MM.1S (cell line): ENCODE measurements at regions not wholly inside any gene's neighbourhood (a gene's known extent, or its start where the extent isn't known, plus 50 kb on each side); places are given as distances from the start of the nearest gene placed in this dataset.

ENCODE experiments used
- DNase-seq: peaks from one replicate; pipeline ENCODE4 v3.0.0-alpha.2; 2015
- H2AFZ ChIP-seq: fragments of 300-600 bp; sonication (generic); 2 replicates; pipeline ENCODE4 v1.6.0; 2016; ENCODE audit warnings: antibody characterized with exemption, low read length
- H3F3A ChIP-seq: fragments of 300-600 bp; sonication (generic); 2 replicates; pipeline ENCODE4 v1.6.1; 2016; ENCODE audit warnings: mild to moderate bottlenecking, antibody characterized with exemption, low read length, moderate library complexity, mixed read lengths; ENCODE audit not compliant: insufficient read depth
- H3K27ac ChIP-seq: fragments of 300-600 bp; sonication (generic); 2 replicates; pipeline ENCODE4 v1.5.1; 2016; ENCODE audit warnings: mild to moderate bottlenecking, low read length
- H3K27me3 ChIP-seq: fragments of 300-600 bp; sonication (generic); replicated peaks from 2 replicates; pipeline ENCODE4 v1.6.0; 2016; ENCODE audit warnings: low read length; ENCODE audit not compliant: insufficient read depth
- H3K36me3 ChIP-seq: fragments of 300-600 bp; sonication (generic); replicated peaks from 2 replicates; pipeline ENCODE4 v1.6.1; 2016; ENCODE audit warnings: mild to moderate bottlenecking, low read length, mixed read lengths; ENCODE audit not compliant: insufficient read depth
- H3K4me1 ChIP-seq: fragments of 300-600 bp; sonication (generic); 2 replicates; pipeline ENCODE4 v1.6.1; 2016; ENCODE audit warnings: low read length, mixed read lengths
- H3K4me2 ChIP-seq: fragments of 300-600 bp; sonication (generic); 2 replicates; pipeline ENCODE4 v1.6.0; 2016; ENCODE audit warnings: low read depth, low read length
- H3K4me3 ChIP-seq: fragments of 300-600 bp; sonication (generic); 2 replicates; pipeline ENCODE4 v1.5.1; 2016; ENCODE audit warnings: low read length, mixed read lengths
- H3K79me2 ChIP-seq: fragments of 300-600 bp; sonication (generic); 2 replicates; pipeline ENCODE4 v1.6.1; 2016; ENCODE audit warnings: mixed run types, low read length, mixed read lengths
- H3K9ac ChIP-seq: fragments of 300-600 bp; sonication (generic); 2 replicates; pipeline ENCODE4 v1.6.1; 2016; ENCODE audit warnings: low read length, mixed read lengths
- H3K9me2 ChIP-seq: fragments of 300-600 bp; sonication (generic); replicated peaks from 2 replicates; pipeline ENCODE4 v1.6.1; 2016; ENCODE audit warnings: mild to moderate bottlenecking, low read length, mixed read lengths; ENCODE audit not compliant: insufficient read depth
- H3K9me3 ChIP-seq: fragments of 300-600 bp; sonication (generic); replicated peaks from 2 replicates; pipeline ENCODE4 v1.6.1; 2016; ENCODE audit warnings: mild to moderate bottlenecking, low read length, mixed read lengths; ENCODE audit not compliant: insufficient read depth
- H4K20me1 ChIP-seq: fragments of 300-600 bp; sonication (generic); 2 replicates; pipeline ENCODE4 v1.6.1; 2016; ENCODE audit warnings: mild to moderate bottlenecking, low read length, moderate library complexity, mixed read lengths; ENCODE audit not compliant: insufficient read depth
- CTCF ChIP-seq: fragments of 300-600 bp; sonication (generic); IDR thresholded peaks from 2 replicates; pipeline ENCODE4 v1.5.1; 2016; ENCODE audit warnings: antibody characterized with exemption, low read length, mixed read lengths
- EZH2 ChIP-seq: fragments of 300-600 bp; sonication (generic); optimal IDR thresholded peaks from 2 replicates; pipeline ENCODE3; 2017; ENCODE audit warnings: low read depth, mild to moderate bottlenecking, antibody characterized with exemption, low read length, mixed read lengths
- EZH2phosphoT487 ChIP-seq: fragments of 300-600 bp; sonication (generic); IDR thresholded peaks from 2 replicates; pipeline ENCODE4 v1.6.1; 2018; ENCODE audit warnings: antibody characterized with exemption, low read length

- DNase-seq = no peak
- Histone ChIP-seq H3K27me3 (no peaks in the 10 kb centered on the region), H3K4me3 (no peak overlapping the region), H3K9me3 (no peaks in the 10 kb centered on the region), H2AFZ (no peak overlapping the region), H3K79me2 (no peaks in the 10 kb centered on the region), H3K9me2 (no peaks in the 10 kb centered on the region), H3K9ac (no peak overlapping the region), H4K20me1 (no peaks in the 10 kb centered on the region), H3F3A (no peaks in the 10 kb centered on the region), H3K36me3 (no peaks in the 10 kb centered on the region), H3K4me1 (no peaks in the 10 kb centered on the region), H3K27ac (no peak overlapping the region), H3K4me2 (no peak overlapping the region)
- TF ChIP-seq EZH2 = no peak
- TF ChIP-seq EZH2phosphoT487 = no peak
- no peak for TF ChIP-seq CTCF
Measured at GRCh38 chr10:108051218-108051617, 886.7 kb upstream of the SORCS1 start.

GRCh38 chr10:108050626-108051025, 886.1 kb upstream of the SORCS1 start:
- DNase-seq = no peak
- H3F3A ChIP-seq = no peaks in the 10 kb centered on the region
- no peaks in the 10 kb centered on the region for H3K79me2 ChIP-seq
- H3K4me2 ChIP-seq = no peak overlapping the region
- H3K4me3 ChIP-seq = no peak overlapping the region
- no peaks in the 10 kb centered on the region for H3K4me1 ChIP-seq
- no peak overlapping the region for H3K9ac ChIP-seq
- H3K9me2 ChIP-seq = no peaks in the 10 kb centered on the region
- H3K36me3 ChIP-seq = no peaks in the 10 kb centered on the region
- H3K27ac ChIP-seq = no peak overlapping the region
- TF ChIP-seq EZH2phosphoT487 (no peak), CTCF (no peak), EZH2 (no peak)
- no peaks in the 10 kb centered on the region for H3K27me3 ChIP-seq
- H2AFZ ChIP-seq = no peak overlapping the region
- H4K20me1 ChIP-seq = no peaks in the 10 kb centered on the region
- H3K9me3 ChIP-seq = no peaks in the 10 kb centered on the region

- TF ChIP-seq EZH2phosphoT487 = no peak
- TF ChIP-seq CTCF = no peak
- no peak for TF ChIP-seq EZH2
- Histone ChIP-seq H3K4me1 (no peaks in the 10 kb centered on the region), H3K27ac (no peak overlapping the region), H3K27me3 (no peaks in the 10 kb centered on the region), H3K36me3 (no peaks in the 10 kb centered on the region), H4K20me1 (no peaks in the 10 kb centered on the region), H3K9me2 (no peaks in the 10 kb centered on the region), H2AFZ (no peak overlapping the region), H3K4me3 (no peak overlapping the region), H3K9me3 (no peaks in the 10 kb centered on the region), H3K79me2 (no peaks in the 10 kb centered on the region), H3K4me2 (no peak overlapping the region), H3K9ac (no peak overlapping the region), H3F3A (no peaks in the 10 kb centered on the region)
- peak; percentile 41 for DNase-seq
Measured at GRCh38 chr10:108049668-108050067, 885.2 kb upstream of the SORCS1 start.
